ENCODE measurements at regions not wholly inside any gene's neighbourhood (a gene's known extent, or its start where the extent isn't known, plus 50 kb on each side); places are given as distances from the start of the nearest gene placed in this dataset.
A peak's percentile ranks its signal among the peaks of the same experiment; 100 is the strongest.

GRCh38 chr21:43332861-43333297 is 94.1 kb downstream of the SIK1 start (continued):
- TF ChIP-seq REST (IDR thresholded peaks at IDR 0.05; ENCODE audit: unreplicated experiment) (no peak), CTCF (conservative IDR thresholded peaks at IDR 0.05; ENCODE audit: low read depth in 2 of 2) (no peak), NANOG (IDR thresholded peaks at IDR 0.05; ENCODE audit: borderline replicate concordance) (no peak), STAT1 (IDR thresholded peaks at IDR 0.05; ENCODE audit: unreplicated experiment) (no peak), JUNB (IDR thresholded peaks at IDR 0.05; ENCODE audit: unreplicated experiment) (no peak), CREB1 (CRISPR knock-in tag; IDR thresholded peaks at IDR 0.05; ENCODE audit: low read depth) (no peak), ZNF114 (CRISPR knock-in tag; IDR thresholded peaks at IDR 0.05) (no peak)

- Histone ChIP-seq H3K36me3 (ENCODE audit: insufficient read depth) (no peaks in the 10 kb centered on the region), H3K9me2 (ENCODE audit: insufficient read depth) (no peaks in the 10 kb centered on the region; the same call in 1 of the 2 replicates), H3K4me1 (ENCODE audit: insufficient read depth) (no peaks in the 10 kb centered on the region), H3F3A (replicated peaks; ENCODE audit: low read depth) (no peaks in the 10 kb centered on the region), H3K27ac (ENCODE audit: low read depth) (no peak overlapping the region), H3K27me3 (ENCODE audit: insufficient read depth) (no peaks in the 10 kb centered on the region), H4K20me1 (replicated peaks; ENCODE audit: insufficient read depth) (no peaks in the 10 kb centered on the region), H2AFZ (no peak overlapping the region), H3K4me3 (no peak overlapping the region), H3K79me2 (replicated peaks; ENCODE audit: insufficient read depth) (no peaks in the 10 kb centered on the region), H3K4me2 (no peak overlapping the region)
- no peak for DNase-seq (ENCODE audit: low spot score)
- ATAC-seq: no peak
- peak overlapping the region; percentile 24; the same call in 1 of the 2 replicates for H3K27ac Mint-ChIP-seq
- H3K36me3 Mint-ChIP-seq (ENCODE audit: low read depth): peaks cover 6% of the 10 kb centered on the region; the same call in 2 of the 3 replicates
- peaks cover 15% of the 10 kb centered on the region for H3K27me3 Mint-ChIP-seq (ENCODE audit: insufficient read depth, low read depth, poor library complexity)
- no peak overlapping the region for H3K4me3 Mint-ChIP-seq
- H3K4me1 Mint-ChIP-seq: peaks cover 28% of the 10 kb centered on the region
- peaks cover 24% of the 10 kb centered on the region for H3K9me3 Mint-ChIP-seq
- TF ChIP-seq ZNF114 (CRISPR knock-in tag; IDR thresholded peaks at IDR 0.05): no peak
- no peak for TF ChIP-seq CREB1 (CRISPR knock-in tag; IDR thresholded peaks at IDR 0.05; ENCODE audit: low read depth)
- no peak for TF ChIP-seq POLR2AphosphoS5 (IDR thresholded peaks at IDR 0.05; ENCODE audit: low read depth)
- TF ChIP-seq NANOG (IDR thresholded peaks at IDR 0.05; ENCODE audit: borderline replicate concordance): no peak
- TF ChIP-seq EZH2 (IDR thresholded peaks at IDR 0.05; ENCODE audit: low read depth, unreplicated experiment): no peak
- TF ChIP-seq ZNF331 (CRISPR knock-in tag; IDR thresholded peaks at IDR 0.05; ENCODE audit: low read depth): no peak
- TF ChIP-seq STAT1 (IDR thresholded peaks at IDR 0.05; ENCODE audit: unreplicated experiment): no peak
- TF ChIP-seq EZH2phosphoT487 (IDR thresholded peaks at IDR 0.05; ENCODE audit: unreplicated experiment): no peak
- no peak for TF ChIP-seq ZNF462 (CRISPR knock-in tag; IDR thresholded peaks at IDR 0.05)
Observed at GRCh38 chr21:43331962-43332828, 94.7 kb downstream of the SIK1 start.

Data from GM23338 (cell line).